SKM-1 (cell line): ENCODE measurements at regions not wholly inside any gene's neighbourhood (a gene's known extent, or its start where the extent isn't known, plus 50 kb on each side); places are given as distances from the start of the nearest gene placed in this dataset.

Experiments used
- DNase-seq: peaks from one replicate; lab custom pipeline; 2025; ENCODE audit not compliant: unreplicated experiment; lab: John Stamatoyannopoulos, UW

GRCh38 chr17:77660524-77660923, 298.0 kb upstream of the TNRC6C start:
- no peak for DNase-seq

- no peak for DNase-seq
These were observed 295.7 kb upstream of the TNRC6C start for GRCh38 chr17:77662833-77663232.

- no peak for DNase-seq
These were observed 294.3 kb upstream of the TNRC6C start for GRCh38 chr17:77664097-77664729.

DNA sequence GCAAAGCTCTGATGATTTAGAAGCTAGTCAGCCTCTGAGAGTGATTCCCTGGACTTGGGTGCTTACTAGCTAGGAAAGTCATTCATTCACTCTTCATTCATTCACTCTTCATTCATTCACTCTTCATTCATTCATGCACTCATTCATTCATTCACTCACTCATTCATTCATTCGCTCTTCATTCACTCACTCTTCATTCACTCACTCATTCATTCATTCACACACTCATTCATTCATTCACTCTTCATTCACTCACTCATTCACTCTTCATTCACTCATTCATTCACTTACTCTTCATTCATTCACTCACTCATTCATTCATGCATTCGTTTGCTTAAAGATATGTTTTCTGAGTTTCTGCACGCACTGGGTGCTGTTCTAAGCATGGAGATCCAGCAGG, 292.7 kb upstream of the TNRC6C start:
- no peak for DNase-seq

DNA sequence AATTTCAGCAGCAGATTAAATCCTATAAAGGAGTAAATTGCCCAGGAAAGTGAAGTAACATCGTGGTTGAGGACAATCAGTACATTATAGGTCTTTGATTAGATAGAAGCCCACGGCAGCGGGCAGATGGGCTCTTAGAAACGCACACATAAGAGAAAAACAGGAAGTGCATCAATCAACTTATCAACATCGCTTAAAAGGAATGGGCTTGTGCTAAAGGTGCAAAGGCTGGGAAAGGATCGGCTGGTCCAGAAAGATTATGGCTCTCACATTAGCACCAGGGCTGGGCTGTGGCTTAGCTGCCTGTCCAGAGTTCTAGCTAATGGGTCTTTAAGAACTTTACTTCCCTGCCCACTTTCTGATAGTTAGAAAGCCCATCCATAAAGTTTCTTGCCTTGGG, 292.0 kb upstream of the TNRC6C start:
- no peak for DNase-seq

DNA sequence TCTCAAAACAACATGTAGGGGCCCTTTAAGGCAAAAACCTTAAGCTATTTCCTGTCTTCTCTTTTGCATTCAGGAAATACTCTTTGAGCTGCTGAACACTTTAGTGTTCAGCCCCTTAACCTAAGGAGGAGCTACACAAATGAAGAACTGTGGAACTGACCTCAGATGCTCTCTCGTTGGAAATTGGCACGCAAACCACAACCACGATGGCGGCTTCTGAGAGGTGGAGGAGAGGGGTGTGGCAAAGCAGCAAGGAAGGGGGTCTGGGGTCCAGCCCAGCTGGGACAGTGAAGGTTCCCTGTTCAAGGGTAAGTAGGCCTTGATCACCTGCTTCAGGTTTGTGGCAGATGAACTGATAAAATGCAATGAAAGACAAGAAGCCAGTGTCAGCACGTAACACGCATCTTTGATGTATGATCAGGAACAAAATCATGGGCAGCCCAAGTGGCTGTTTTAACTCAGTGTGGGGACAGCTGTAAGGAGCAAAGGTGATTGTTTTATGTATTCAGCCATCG, 291.6 kb upstream of the TNRC6C start:
- DNase-seq = no peak

DNA sequence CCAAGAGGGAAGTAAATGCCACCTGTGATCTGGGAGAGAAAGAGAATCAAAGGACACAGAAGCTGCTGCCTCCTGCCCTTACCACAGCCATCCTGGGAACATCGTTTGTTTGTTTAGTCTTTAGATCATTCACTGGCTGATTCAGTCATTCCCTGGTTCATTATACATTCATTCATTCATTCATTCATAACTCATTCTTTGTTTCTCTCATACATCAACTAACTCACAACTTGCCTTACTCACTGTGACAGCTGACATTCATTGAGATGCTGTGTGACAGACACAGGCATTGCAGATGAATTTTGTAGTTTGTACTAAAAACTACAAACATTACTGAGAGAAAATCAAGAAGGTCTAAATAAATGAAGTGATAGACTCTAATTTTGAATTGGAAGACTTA, 291.0 kb upstream of the TNRC6C start:
- DNase-seq = no peak

DNA sequence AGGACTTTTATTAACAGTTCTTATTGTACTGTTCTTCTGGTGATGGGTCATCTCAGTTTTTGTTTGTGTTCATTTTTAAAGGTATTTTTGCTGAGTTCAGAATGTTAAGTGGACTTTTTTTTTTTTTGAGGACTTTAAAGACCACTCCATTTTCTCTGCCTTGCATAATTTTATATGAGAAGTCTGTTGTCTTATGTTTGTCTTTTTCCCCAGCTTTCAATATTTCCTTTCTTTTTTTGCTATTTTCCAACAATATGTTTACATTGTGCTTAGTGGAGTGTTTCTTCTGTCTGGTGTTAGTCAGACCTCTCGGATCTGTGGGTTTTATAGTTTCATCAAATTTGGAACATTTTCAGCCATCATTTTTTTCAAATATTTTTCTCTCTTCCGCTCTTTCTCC, 290.0 kb upstream of the TNRC6C start:
- DNase-seq = no peak

DNA sequence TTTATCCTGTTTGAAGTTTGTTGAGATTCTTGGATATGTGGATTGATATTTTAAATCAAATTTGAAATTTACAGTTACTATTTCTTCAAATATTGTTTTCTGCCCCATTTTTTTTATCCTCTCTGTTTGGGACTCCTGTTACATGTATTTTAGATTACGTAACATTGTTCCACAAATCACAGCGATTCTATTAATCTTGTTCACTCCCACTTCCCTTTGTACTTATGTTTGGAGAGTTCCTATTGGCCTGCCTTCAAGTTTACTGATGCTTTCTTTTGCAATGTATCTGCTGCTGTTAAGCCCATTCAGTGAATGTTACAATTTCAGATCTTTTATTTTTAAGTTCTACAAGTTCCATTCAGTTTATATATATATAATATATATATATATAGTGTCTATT, 288.3 kb upstream of the TNRC6C start:
- DNase-seq = no peak

GRCh38 chr17:77674358-77674757, 284.1 kb upstream of the TNRC6C start:
- no peak for DNase-seq

DNA sequence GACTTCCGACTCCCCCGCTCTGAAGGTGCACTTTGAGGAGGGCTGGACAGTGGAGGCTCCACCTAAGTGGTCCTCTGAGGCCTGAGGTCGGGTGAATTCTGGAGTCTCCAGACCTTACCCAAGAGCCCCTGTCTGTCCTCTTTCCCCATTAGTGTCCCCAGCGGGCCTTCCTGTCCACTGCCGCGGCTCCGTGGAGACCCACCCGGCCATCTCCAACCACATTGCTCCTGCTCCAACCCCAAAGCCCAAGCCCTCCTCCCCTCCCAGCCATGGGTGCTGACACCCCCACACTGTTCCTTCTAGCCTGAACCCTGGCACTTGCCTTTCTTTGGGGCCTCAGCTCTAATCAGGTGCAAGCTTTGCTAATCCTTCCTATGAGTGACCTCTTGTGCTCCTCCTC, 283.1 kb upstream of the TNRC6C start:
- DNase-seq = no peak

GRCh38 chr17:77675816-77676215, 282.7 kb upstream of the TNRC6C start:
- DNase-seq = no peak

DNA sequence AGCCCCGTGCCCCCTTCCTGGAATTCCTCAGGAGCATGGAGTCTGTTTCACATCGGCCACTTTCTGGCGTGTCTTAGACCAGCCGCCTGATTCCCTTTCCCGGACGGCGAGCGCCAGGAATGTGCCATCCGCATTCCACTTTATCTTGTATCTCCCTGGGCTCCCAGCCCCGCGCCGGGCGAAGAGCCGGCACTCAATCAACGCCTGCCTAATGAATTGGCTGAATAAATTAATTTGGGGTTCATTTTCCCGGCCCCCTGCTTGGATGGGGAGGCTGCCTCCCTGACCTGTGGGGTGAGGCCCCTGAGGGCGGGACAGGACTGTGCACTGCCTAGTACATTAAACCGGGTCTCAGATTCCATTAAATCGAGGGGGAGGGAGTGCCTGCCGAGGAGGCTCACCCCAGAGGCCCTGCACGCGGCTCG, 282.3 kb upstream of the TNRC6C start:
- no peak for DNase-seq

DNA sequence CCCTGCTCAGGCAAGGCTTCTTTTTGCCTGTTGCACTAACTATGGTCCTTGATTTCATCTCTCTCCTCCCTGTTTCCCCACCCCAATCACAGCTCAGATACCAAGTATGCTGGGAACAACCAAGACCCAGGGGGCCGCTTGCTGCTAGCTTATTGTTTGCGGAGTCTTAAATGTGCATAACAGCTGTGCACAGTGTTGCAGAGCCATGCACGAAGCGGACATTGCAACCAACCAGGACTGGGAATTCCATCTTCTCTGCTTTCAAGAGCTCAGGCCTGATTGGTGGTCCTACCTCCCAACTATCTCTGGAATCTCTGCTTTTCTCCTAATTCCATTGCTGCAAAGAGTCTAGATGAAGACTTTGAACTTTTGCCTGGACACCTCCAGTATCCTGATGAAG, 281.3 kb upstream of the TNRC6C start:
- DNase-seq = no peak

- DNase-seq = no peak
These were observed 280.9 kb upstream of the TNRC6C start for GRCh38 chr17:77677630-77678029.

DNA sequence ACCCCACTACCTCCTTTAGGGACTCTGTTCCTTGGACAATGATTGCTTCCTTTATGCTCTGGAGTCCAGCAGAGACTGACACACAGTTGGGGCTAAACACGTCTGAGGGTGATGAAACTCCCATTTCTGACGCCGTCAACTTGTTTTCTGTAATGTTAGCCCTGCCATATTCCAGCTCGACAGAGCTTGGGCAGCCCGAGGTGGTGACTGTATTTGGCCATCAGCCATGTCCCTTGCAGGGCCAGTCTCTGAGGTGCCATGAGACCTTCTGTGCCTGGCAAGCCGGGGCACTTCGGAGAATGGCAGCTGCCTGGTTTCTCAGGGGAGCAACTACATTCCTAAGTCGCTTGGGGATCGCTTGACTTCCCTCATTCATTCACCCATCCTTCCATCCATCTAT, 278.9 kb upstream of the TNRC6C start:
- DNase-seq = no peak

DNA sequence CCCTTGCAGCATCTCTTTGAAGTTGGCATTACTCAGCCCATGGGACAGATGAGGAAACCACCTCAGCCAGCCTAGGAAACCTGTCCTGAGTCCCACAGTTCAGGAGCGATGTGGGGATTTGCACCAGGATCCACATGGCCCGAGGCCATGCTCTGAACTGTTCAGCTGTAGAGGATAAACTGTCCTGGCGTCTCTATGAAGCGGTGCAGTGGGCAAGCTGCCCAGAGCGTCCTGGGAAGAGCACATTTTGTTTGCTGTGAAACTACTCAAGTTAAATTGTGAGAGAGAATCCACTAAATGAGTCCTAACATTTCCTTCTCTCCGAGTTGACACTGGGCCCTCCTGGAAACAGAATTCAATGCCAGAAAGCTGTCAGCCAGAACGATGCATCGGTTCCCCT, 276.6 kb upstream of the TNRC6C start:
- no peak for DNase-seq

DNA sequence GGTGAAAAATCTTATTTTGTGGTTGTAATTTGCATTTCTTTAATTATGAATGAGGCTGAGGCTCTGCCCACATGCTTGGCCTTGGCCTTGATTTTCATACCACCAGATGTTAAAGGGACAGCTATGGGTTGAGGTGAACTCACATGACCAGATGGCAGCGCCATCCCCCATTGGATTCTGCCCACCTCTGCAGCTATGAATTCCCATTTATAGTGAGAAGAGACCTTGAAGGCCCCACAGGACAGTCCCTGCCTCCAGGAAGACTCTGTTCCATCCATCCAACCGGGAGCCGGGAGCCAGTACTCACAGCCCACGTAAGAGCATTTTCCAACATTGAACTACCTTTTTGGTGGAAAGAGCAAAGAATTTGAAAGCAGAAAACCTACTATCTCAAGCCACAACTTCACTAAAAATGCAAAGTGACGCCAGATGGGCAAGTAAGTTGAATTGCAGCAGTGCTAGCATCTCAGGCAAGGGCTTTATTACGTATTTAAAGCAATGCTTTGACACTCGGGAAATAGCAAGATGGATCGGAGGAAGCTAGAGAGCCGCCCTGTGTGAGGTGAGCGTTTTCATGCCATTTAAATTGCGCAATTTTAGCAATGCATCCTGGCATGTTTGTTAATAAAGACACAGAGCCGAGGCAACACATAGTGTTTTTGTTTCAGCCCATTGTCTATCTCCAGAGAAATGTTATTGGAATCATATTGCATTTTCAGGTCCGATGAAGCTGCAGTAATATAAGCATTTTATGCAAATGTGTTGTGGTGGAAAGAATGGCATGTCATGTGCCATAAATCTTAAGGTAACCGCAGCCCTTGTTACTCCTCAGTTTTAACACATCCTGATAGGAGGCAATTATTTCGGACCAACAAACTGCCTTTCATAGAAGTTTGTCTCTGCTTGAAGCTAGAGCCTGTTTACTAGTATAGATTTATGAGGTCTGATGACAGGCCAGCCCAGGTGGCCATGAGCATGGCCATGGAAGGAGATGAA, 273.4 kb upstream of the TNRC6C start:
- no peak for DNase-seq

DNA sequence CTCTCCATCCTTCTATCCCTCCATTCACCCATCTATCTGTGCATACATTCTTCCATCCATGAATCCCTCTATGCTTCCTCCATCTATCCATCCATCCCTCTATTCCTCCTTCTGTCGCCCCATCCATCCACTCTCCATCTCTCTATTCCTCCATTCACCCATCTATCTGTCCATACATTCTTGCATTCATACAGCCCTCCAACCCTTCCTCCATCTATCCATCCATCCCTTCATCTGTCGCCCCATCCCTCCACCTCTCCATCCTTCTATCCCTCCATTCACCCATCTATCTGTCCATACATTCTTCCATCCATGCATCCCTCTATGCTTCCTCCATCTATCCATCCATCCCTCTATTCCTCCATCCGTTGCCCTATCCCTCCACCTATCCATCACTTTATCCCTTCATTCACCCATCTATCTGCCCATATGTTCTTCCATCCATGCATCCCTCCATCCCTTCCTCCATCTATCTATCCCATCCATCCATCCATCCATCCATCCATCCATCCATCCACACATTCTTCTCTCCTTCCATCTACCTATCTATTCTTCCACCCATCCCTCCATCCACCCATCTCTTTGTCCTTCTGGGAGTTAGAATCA, 272.5 kb upstream of the TNRC6C start:
- DNase-seq = no peak

DNA sequence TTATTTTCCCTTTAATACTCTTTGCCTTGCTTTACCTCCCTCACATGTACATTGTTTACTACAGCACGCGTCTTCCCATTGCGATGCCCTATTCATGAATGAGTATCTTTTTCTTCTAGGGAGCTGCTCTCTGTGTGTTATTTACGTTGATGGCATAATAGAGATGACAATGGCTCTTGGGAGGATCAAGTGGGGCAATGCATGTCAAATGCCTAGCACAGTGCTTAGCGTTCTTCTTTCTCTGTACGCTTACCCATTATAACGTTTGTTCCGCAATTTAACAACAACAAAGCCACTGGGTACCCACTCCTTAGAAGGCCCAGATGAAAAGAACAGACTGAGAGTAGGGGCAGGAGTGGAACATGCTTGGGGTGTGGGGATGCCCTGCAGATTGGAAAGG, 271.6 kb upstream of the TNRC6C start:
- DNase-seq = no peak

GRCh38 chr17:77687417-77687816, 271.1 kb upstream of the TNRC6C start:
- no peak for DNase-seq

DNA sequence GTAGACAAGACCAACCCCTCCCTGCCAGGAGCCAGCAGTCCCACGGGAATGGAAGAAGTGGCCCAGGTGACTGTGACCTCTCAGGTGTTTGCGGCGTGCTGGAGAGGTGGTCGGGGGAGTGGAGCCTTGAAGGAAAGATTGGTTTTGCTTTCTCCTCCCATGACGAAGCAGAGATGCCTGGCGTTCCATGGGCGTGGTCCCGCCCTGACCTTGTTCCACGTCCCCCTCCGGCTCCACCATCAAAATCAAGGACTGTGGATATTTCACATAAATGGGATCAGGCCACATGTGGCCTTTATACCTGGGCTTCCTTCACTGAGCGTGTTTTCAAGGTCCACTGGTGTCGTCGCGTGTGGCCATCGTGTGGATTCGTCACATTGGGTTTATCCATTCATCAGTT, 270.6 kb upstream of the TNRC6C start:
- no peak for DNase-seq
